ENCODE measurements at regions not wholly inside any gene's neighbourhood (a gene's known extent, or its start where the extent isn't known, plus 50 kb on each side); places are given as distances from the start of the nearest gene placed in this dataset.

DNA sequence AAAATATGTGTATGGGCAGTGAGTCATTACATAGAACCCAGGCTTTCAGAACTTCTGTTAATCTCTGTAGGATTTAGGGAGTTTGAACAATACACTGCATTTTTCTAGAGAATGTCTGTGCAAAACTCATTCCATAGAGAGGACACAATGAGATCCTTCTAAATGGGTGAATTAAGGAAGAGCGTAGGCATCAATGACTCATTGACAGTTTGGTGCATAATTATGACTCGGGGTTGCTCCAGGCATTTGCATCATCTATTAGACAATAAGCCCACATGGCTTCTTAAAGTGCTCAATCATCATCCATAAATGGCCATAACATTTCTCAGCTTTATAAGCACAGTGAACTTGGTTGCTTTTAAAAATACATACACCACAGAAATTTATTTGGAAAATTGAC is 625.5 kb downstream of the CDH26 start:
- no peak for DNase-seq

DNA sequence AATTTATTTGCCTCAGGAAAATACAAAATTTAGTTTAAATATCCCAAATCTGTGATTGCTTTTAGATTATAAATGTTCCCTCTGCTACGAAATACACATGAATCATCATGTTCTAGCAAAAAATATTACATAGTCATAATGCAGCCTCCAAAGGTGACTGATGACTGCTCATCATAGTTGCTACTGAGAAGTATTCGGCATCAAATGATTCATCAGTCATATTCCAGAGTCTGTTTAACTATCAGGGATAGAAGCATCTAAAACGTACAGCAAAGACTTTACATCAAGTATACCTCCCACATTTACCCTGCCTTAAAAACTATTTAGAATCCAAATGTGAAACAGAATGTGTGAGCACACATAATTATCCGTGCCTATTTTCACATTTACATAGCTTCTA is 626.0 kb downstream of the CDH26 start:
- DNase-seq, result no peak

DNA sequence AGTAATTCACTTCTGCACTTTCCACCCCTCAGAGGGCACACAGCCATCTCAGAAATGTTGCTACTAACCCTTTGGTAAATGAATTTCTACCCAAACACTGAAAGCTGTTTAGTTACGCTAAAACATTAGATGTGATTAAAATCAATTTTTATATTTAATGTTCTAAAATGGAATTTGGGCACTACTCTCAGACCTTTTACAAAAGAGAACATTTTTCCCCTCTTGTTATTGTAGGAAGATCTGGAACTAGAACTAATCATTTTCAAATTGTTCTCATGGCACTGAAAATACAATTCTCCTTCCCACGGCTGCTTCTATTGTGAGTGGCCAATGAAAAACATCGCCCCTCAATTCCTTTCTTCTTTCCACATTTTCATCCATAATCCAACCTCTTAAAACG is 627.4 kb downstream of the CDH26 start:
- DNase-seq, result no peak

DNA sequence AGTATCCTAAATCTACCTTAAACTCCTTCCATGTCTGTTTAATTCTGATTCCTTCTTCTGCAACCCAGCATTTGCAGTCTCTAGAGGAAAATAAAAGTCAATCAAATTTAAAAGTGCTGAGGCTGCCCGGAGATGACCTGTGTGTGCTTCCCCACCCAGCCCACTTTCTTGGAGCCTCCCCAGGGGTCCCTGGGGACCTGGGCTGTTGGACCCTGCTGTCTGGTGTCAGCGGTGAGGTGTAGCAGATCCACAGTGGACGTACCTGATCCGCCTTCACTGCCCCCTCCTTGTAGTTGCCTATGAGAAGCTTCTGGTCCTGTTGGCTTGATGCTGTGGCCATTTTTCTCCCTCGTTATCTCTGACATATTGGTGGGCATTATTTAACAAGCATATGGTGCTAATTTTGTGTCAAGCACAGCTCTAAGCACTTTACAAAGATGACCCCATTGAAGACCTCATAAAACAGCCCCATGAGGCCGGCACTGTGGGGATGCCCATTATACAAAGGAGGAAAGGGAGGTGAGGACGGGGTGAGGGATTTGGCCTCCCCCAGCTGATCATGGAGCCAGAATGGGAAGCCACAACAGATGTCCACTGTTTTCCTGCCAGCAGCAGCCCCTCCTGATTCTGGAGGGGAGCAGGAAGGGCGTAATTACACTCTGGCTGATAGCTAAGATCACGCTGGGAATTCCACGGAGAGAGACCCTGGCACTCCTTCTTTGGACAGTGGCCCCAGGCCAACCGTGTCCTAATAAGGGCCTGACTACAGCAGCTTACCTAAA is 628.2 kb downstream of the CDH26 start:
- no peak for DNase-seq

DNA sequence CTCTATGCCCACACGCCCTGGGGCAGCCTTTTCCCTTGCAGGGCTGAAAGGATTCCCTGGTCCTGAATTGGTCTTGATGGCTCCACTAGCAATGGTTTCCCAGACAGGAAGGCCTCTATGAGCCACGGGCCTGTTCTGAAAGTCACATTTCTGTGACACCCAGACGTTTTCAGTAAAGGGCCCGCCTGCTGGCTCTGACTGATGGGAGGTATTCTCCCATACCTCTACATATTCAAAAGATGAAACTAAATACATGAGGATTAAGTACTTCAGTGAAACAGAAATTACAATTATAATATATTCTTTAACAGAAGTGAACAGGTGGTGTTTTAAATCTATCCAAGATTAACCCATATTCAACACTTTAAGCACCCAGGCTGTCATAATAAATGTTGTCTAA is 629.8 kb downstream of the CDH26 start:
- no peak for DNase-seq

DNA sequence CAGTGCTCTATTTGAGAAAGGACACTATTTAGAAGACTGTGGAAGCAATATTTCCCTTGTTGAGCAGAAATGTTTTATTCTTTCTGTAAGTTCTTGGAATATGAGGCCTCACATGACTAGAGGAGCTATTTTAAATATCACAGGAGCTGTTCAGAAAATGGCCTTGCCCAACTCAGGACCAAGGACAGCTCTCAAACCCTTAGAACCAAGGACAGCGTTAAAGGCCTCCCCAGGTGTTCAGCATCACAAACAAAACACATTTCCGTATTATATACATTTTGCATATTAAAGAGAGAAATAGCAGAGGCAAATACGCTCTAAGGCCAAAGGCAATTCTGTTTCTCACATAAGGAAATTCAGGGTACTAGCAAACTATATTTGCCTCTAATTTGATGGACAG is 631.4 kb downstream of the CDH26 start:
- DNase-seq, result no peak

DNA sequence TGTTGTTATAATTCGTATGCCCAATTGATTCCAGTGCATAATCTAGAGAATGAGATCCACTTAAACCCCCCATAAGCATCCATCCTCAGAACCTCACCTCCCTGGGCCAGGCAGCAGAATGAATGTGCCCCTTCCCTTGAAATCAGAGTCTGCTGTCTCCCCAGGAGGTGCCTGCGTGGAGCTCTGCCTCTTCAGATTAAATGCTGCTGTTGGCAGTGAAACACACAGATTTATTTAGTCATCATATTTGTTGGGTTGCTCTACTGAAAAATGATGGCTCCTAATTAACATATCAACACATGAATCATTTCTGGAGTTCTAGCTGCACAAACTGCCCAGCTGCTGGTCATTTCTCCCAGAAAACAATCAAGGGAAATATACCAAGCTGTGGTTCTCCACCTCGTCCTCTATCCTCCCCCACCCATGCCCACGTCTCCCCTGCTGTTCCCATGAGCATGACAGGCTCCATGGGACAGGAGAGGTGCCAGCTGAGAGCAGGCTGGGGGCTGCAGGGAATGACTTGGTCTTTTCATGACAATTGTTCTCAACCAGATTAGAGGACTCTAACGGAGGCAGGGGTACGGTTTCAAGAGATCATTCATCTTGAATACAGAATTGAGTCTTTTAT is 633.1 kb downstream of the CDH26 start:
- DNase-seq, result no peak

DNA sequence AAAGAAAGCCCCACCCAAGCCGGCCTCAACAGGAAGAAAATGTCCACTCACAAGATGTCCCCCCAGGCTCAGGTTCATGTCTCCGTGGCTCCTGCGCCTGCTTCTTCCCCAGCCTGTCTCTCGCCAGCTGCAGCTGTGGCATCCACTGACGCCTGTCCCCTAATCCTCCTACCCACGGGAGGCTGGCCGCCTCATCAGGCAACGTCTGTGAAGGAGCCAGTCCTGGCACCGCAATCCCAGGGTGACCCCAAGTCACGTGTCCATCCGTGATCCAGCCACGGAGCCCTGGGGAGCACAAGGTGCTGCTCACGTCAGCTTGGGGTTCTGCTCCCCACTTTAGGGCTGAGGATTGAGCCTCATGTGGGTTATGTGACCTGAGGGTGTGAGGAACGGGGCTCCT is 640.3 kb downstream of the CDH26 start:
- DNase-seq, result no peak

DNA sequence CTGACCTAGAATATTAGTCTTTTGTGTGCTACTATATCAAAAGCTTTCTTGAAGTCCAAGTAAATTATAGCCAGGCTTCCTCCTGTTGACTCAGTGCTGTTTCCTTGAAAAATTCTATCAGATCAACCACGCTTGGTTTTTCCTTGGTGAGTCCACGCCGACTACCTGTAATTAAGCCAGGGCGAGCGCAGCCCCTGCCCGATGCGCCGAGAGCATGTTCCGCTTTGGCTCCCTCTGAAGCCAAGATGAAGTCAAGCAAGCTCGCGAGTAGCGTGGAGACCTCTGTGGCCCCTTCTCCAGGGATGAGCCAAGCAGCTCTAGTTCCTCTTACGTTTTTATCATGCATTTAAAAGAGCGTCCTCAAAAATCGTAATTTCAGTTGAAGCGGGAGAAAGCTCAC is 641.2 kb downstream of the CDH26 start:
- no peak for DNase-seq

DNA sequence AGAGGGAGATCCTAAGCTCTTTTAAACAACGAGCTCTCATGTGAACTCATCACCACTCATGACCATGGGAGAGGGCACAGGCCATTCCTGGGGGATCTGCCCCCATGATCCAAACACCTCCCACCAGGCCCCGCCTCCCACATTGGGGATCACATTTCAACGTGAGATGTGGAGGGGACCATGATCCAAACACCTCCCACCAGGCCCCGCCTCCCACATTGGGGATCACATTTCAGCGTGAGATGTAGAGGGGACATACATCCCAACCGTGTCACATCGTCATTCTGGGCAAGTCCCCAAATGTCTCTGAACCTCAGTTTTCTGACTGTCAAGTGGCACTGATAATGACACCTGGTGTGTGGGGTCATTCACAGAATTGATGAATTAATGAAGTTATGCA is 641.8 kb downstream of the CDH26 start:
- no peak for DNase-seq

DNA sequence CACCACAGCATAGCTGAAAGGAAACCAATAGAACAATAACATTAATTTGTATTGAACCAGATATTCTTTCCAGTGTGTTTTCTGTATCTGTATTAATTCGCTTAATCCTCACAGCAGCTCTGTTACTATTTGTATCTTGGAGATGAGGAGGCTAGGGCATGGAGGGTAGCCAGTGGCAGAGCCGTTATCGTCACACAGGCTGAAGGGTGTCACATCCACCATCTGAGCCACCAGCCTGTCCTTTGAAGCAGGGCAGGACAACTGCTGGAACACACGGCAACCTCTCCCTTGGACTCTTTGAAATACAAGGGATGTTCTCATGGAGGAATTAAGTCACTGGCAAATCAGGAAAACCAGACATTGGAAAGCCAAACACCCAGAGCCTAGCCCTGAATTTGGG is 628.0 kb upstream of the CDH4 start:
- no peak for DNase-seq

DNA sequence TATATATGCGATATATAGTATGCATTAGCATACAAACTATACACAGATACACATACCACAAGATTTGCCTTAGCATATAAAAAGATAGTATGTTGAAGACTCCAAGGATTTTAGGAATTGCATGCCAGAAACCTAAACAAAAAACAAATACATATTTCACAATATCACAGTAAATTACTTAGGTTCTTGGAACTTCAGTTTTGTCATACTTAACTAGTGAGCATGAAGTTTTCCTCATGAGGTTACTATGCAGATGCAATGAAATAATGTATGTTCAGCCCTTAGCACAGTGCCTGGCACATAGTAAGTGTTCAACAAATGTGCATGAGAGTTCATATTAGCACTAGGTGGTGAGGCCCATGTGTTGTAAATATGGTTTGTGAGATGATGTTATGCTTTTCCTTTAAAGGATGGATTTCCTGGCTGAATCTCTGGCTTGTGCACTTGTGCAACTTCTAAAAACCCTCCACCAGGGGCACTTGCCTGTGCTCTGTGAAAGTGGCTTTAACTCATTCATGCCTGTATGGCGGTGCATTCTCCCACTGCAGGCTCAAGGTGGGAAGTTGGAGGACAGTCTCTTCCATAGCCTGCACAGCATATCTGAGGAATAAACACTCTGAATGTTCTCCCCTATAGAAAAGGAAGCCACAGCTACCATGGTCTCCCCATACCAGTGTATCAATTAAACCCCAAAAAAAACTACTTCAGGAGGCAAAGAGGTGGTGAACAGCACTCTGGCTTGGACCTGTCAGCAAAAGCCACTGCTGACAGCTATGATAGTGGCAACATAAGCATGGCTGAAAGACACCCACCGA is 624.1 kb upstream of the CDH4 start:
- no peak for DNase-seq

DNA sequence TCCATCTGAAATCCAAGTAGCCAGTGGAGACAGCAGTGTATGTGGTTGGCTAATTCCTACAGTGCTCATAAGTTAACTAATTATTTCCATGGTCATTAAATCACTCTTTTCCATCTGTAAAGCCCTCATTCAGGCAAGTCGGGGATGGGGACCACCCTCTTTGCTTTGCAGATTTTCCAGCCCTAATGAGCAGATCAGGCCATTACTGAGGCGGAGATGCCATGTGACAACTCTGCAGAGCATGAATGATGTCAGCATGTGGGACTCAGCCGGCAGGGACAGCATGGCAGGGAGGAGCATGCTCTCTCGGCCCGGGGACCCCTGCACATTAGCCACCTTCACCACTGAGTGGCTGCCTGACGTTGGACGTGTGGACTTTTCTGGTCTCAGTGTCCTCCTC is 623.3 kb upstream of the CDH4 start:
- DNase-seq, result no peak

DNA sequence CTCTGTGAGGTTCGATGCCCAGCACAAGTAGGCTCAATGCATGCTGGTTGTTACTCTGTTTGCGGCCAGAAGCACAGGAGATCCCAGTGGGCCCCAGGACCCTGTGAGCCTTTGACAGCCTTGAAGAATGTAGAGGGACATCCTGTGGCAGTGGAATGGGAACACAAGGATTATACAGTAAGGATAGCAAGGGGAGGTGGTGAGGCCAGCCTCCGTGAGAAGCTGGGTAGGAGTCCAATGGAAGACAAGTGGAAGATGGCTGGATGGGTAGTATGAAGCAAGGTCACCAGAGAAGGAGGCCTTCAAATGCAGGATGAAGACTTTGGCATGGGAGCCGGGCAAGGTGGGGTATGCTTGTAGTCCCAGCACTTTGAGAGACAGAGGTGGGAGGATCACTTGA is 622.9 kb upstream of the CDH4 start:
- no peak for DNase-seq

DNA sequence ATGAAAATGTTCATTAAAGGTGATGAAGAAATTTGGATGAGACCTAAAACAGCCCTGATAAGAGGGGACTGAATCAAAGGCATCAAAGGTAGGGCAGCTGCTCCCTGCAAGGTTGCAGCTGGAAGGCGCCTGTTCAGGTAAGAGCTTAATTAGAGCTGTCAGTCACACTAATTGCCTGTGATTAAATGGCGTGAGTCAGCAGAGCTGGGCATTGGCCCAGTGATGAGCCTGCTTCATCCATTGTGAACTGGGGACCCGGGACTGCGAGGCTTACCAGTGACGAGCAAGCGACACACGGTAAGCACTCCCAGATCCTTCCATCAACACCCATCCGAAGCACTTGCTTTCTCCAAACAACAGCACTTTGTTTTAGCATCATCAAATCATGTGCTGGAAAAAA is 621.5 kb upstream of the CDH4 start:
- DNase-seq, result no peak

DNA sequence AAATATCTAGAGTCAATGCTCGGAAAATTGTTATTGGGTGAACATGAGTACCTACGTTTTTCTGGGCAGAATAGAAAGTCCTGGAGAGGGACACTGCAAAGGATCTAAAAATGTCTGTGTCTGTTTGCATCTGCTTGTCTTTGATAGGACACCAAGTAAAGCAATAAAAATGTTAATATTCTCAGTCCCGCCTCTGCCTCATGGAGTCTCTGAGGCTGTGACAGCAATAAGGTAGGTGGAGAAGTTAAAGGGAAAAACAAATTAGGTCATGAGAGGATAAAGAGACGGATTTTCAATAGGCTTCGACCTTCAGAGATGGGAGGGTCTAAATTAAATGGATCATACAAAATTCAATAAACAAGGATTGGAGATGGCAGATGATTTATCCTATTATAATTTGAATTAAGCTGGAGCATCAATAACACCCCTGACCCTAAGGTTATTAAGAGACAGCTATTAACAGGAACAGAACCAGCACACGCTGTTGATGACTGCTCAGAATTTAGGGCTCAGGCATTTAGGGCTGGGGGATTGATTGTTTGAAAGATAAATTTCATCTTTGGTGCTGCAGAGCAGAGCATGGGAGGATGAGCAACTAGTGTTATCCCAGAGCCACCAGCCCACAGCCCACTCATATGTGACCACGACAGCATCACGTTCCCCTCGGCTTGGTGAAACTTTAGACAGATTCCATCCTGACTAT is 620.3 kb upstream of the CDH4 start:
- no peak for DNase-seq

DNA sequence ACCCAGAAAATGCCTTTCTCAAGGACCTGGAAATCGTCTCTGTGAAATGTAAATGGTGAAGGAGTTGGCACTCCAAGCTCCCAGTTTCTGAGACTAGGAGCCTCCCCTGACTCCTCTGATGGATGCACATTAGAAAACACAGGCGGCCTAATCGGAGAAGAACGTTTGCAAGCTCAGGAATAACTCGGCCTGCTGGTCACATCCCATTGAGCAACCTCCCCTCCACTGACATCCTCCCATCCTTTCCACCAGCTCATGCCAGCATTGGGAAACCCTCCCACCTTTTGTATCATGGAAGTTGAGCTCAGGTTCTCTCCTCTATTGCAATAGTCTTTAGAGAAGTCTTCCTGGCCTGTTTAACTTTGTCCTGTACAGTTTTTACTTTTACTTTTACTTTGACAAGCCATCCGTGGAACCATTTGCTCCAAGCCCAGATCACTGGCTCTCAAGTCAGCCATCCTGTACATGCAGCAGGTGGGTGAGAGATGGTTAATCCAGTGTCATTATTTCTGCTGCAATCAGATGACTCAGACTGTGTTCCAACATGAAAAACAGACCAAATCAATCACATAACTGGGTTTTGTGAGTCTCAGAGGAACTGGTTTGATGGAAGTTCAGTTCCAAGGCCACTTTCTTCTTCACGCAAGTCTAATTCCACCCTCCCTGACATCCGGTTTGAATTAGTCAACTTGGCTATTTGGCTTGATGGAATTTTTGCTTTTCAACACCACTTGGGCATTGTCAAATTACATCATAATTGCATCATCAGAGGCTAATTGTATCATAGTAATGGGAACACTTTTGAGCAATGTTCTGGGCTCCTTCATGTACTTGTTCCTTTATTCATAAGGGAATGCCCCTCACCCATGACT is 619.4 kb upstream of the CDH4 start:
- DNase-seq, result no peak

DNA sequence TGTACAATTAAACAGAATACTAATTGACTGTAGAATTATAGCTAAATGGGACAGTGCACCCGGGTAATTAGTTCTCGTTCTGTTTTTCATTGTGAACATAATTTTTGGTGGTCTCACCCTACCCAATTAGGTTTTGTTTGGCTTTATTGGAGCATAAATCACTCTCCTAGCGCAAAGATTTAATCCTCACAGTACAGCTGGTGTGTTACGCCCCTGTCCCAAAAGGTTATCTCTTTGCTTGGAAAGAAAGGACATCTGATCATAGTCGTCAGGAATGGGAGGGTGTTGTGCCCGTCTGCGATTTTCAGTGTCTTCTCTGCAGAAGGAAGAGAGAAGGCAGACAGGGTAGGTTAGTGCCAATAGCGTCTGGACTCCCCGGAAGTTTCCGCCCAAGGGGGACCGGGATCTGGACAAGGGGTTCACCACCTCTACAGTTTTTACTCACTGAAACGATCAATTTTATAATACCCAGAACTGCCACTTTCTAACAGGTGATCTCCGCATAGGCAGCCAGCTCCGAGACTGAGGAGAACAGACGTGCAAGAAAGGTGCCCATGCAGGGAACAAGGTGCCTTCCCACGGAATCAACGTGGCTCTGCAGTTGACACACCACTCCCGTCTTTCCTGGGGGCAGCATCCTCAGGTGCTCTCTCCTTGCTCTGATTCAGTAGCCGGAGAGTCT is 617.4 kb upstream of the CDH4 start:
- DNase-seq, result no peak

DNA sequence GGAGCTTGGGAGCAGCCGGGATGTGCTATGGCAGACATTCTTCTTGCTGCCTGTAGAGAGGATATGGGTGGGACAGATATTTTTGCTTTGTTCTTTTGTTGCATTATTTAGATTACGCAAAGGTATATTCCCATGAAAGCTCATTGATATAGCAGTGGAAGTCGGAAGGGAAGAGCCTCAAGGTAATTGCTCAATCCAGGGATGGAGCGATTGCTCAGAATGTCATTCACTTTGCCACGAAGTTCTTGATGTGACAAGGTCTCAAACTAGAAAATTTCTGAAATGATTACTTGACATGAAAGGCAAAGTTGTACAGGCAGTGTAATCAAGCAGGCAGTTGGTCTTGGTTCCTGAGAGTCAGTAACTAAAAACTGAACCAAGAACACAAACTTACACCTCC is 615.6 kb upstream of the CDH4 start:
- no peak for DNase-seq

DNA sequence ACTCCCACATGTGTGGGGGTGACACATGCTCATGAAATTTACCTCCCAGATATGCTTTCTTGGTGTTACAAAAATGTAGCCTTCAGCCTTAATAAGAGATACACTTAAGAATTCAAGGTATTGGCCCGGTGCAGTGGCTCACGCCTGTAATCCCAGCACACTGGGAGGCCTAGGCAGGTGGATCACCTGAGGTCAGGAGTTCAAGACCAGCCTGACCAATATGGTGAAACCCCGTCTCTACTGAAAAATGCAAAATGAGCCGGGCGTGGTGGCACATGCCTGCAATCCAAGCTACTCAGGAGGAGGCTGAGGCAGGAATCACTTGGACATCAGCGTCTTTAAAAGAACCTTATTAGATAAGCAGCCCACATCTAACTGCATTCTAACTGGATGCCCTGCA is 614.3 kb upstream of the CDH4 start:
- DNase-seq, result no peak

DNA sequence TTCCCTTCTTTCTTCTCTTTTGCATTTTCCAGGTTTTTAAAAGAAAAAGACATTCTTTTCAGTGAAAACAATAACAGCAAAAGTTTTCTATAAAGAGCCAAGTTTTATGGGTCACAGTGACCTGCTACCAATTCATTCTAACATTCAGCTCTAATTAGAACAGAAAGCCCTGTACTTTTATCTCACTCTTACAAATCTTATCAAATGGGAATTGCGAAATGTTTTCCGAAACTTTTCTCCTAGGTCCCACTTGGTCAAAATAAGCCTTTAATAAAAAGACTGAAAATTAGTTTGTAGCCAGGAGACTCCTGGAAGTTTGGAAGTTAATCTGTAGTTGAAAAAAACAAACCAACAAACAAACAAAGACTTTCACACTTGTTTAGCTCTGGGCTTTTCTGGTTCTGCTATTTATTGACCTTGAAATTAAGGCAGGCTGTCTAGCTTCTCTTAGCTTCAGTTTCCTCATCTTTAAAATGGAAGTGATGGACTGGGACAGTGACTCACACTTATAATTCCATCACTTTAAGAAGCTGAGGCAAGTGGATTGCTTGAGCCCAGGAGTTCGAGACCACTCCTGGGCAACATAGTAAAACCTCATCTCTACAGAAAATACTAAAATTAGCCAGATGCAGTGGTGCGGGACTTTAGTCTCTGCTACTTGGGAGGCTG is 613.5 kb upstream of the CDH4 start:
- no peak for DNase-seq

All from C1 segment of cervical spinal cord (tissue), 14 donors.